Stimulated activated CD4-positive, alpha-beta T cell treated with anti-CD3 and anti-CD28 coated beads, Interleukin-4, amount 100 ng/mL, for 24 hours (primary cell): ENCODE measurements at regions not wholly inside any gene's neighbourhood (a gene's known extent, or its start where the extent isn't known, plus 50 kb on each side); places are given as distances from the start of the nearest gene placed in this dataset.

Source experiments
- DNase-seq: peaks from one replicate; pipeline ENCODE4 v3.0.0-alpha.2; 2020

GRCh38 chr11:11173316-11174025, 179.6 kb downstream of the CSNK2A3 start:
- DNase-seq: no peak

GRCh38 chr11:11171854-11172253, 181.2 kb downstream of the CSNK2A3 start:
- DNase-seq: peak; percentile 44

GRCh38 chr11:11171285-11171684, 181.8 kb downstream of the CSNK2A3 start:
- no peak for DNase-seq

GRCh38 chr11:11170352-11171084, 182.5 kb downstream of the CSNK2A3 start:
- no peak for DNase-seq

GRCh38 chr11:11169715-11170351, 183.2 kb downstream of the CSNK2A3 start:
- no peak for DNase-seq

GRCh38 chr11:11167806-11168205, 185.2 kb downstream of the CSNK2A3 start:
- no peak for DNase-seq

GRCh38 chr11:11164334-11164690, 188.7 kb downstream of the CSNK2A3 start:
- DNase-seq: no peak

GRCh38 chr11:11163669-11164333, 189.2 kb downstream of the CSNK2A3 start:
- DNase-seq: no peak

GRCh38 chr11:11163236-11163635, 189.8 kb downstream of the CSNK2A3 start:
- no peak for DNase-seq

- DNase-seq: peak; percentile 50
Measured at GRCh38 chr11:11157185-11157584, 195.9 kb downstream of the CSNK2A3 start.

- DNase-seq: peak; percentile 58
Measured at GRCh38 chr11:11155962-11156815, 196.9 kb downstream of the CSNK2A3 start.

GRCh38 chr11:11152877-11153276, 200.2 kb downstream of the CSNK2A3 start:
- DNase-seq: no peak

GRCh38 chr11:11149671-11150459, 203.2 kb downstream of the CSNK2A3 start:
- DNase-seq: no peak

- no peak for DNase-seq
Measured at GRCh38 chr11:11148596-11148995, 204.5 kb downstream of the CSNK2A3 start.

- peak; percentile 21 for DNase-seq
Measured at GRCh38 chr11:11148104-11148509, 204.9 kb downstream of the CSNK2A3 start.

GRCh38 chr11:11146830-11147229, 206.2 kb downstream of the CSNK2A3 start:
- DNase-seq: no peak

GRCh38 chr11:11143849-11144248, 209.2 kb downstream of the CSNK2A3 start:
- no peak for DNase-seq

- no peak for DNase-seq
Measured at GRCh38 chr11:11142430-11142829, 210.6 kb downstream of the CSNK2A3 start.

GRCh38 chr11:11141065-11141464, 212.0 kb downstream of the CSNK2A3 start:
- no peak for DNase-seq

GRCh38 chr11:11140510-11140909, 212.5 kb downstream of the CSNK2A3 start:
- DNase-seq: no peak

- no peak for DNase-seq
Measured at GRCh38 chr11:11137339-11137738, 215.7 kb downstream of the CSNK2A3 start.
